Skin epidermis (tissue), 12 donors: ENCODE measurements at regions not wholly inside any gene's neighbourhood (a gene's known extent, or its start where the extent isn't known, plus 50 kb on each side); places are given as distances from the start of the nearest gene placed in this dataset.
"Not testable (repeated sequence)": the region's sequence is repeated elsewhere in the genome, so short reads cannot be mapped to it uniquely, and the experiment has no call there.

Experiments used
- H3K27ac ChIP-seq, 21 experiments: fragments of 200-600 bp; sonication (generic) in 11 of 21; one replicate each; pipeline ENCODE4 v1.5.0; 2020; ENCODE audit warnings: mild to moderate bottlenecking in 3 of 21, inconsistent platforms in 2 of 21, moderate library complexity in 2 of 21
- H3K4me3 ChIP-seq, 7 experiments: fragments of 200-600 bp; sonication (generic) in 2 of 7; one replicate each; pipeline ENCODE4 v1.5.0; 2020; ENCODE audit warnings: inconsistent platforms in 2 of 7, mild to moderate bottlenecking in 2 of 7, moderate library complexity in 1 of 7

DNA sequence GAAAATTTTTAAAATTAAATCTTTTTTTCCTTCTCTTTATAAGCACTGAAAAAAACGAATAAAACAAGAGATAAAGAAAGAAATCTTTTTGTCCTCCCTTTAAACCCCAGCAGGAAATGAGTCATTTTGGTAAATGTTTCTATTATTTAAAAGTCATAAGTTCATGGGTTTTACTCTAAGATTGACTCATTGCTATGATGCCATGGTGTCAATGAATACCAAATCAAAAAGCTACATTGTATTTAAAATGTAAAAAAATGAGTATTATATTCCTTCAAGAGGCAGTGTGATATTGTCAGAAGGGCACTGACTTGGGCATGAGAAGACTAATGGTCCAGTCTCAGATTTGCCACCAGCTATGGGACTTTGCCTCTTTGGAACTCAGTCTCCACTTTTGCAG is 303.4 kb upstream of the DNAJC19 start:
- no peak overlapping the region for H3K27ac ChIP-seq

DNA sequence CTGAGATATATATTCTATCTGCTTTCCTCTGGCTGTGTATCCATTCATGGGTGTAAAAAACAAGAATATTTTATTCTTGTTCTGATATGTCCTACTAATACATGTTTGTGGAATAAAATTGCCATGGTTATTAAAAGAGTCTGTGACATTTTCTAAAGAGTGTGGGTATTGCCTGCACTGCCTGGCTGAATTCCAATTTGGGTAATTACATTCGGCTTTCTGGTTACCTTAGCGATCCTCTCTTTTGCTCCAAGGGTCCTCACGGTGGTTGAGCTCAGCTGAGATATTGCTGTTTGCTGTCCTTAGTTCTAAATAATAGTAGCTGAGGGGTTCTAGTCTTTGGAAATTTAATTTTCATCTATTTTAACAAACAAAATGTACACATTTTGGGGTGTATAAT is 301.4 kb upstream of the DNAJC19 start:
- H3K27ac ChIP-seq, result no peak overlapping the region

More for the DNA sequence above, 303.4 kb upstream of the DNAJC19 start:
- no peak overlapping the region for H3K4me3 ChIP-seq

DNA sequence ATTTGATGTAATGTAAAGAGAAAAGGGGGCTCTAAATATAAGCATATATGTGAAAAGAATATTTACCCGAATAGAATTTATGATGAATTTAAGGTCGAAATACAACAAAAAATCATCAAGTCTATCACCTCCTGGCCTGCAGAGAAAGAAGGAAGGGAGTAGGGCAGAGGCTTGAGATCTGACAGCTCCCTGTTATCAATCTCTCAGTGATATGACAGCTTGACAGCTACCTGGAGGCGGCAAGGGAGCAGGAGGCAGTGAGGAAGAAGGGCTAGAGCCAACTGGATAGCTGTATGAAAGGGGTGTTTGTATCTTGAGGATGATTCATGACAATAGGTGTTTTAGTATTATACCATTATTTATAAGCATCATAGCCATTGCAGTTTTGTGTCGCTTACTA is 299.8 kb upstream of the DNAJC19 start:
- no peak overlapping the region for H3K4me3 ChIP-seq
- H3K27ac ChIP-seq, result no peak overlapping the region

More for the DNA sequence above, 301.4 kb upstream of the DNAJC19 start:
- H3K4me3 ChIP-seq, result no peak overlapping the region

DNA sequence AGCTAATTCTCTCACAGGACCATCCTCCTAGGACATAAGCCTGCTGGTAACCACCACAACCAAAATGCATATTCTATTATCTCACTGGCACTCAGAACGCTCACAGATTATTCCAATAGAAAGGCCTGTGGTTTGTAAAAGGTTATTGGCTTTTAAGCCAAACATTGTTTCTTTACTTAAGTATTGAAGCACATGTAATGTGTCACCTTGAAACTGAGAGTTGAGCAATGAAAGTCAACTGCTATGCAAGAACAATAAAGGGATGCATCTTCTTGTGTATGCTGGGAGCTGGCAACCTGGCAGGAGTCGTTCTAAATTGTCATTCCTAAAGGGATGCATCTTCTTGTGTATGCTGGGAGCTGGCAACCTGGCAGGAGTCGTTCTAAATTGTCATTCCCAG is 298.6 kb upstream of the DNAJC19 start:
- H3K4me3 ChIP-seq, result no peak overlapping the region
- H3K27ac ChIP-seq, result no peak overlapping the region

DNA sequence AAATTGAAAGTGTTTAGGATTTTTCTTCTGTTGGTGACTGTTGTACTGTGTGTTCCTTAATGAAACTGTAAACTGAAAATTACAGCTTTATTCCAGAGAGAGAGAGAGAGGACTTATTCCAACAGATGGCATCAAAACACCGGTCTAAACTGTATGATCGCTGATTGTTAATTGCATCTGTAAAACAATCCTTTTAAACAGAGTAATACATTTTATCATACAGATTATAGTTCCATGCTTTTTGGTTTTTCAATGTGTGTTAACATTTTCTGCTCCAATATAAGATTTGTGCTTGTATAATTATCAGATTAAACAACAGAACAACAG is 289.7 kb upstream of the DNAJC19 start:
- no peak overlapping the region for H3K27ac ChIP-seq
- no peak overlapping the region for H3K4me3 ChIP-seq

DNA sequence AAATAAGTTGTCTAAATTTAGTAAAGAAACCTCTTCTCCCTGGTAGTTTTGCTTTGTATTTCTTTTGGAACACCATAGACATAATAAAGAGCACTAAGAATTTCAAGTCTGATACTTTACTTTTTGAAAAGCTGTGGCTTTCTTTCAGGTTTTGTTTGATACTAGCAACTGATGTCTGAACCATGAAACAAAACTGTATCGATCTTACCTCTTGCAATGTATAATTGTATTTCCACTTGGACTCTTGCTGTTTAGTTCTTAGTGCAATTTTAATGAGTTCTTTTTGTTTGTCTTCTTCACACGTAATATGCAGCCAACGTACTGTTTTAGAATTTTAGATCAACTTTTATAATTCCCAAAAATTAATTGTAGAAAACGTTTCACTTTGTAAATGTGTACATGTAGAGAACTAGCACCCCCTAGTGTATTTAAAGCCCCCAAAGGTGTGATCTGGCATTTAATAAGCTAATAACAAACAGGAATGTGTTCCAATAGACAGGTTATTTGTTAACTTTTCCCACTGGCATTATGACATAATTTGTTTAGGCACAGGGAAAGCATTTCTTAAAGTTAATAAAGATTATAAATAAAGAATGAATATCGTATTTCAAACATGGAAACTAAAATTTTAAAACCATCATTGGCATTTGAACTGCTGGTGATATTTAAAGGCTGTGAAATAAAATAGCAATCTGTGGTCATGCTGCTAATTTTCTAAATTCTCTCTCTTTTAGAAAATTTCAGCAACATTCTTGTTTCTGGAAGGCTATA is 289.1 kb upstream of the DNAJC19 start:
- H3K4me3 ChIP-seq, result no peak overlapping the region
- H3K27ac ChIP-seq, result no peak overlapping the region

DNA sequence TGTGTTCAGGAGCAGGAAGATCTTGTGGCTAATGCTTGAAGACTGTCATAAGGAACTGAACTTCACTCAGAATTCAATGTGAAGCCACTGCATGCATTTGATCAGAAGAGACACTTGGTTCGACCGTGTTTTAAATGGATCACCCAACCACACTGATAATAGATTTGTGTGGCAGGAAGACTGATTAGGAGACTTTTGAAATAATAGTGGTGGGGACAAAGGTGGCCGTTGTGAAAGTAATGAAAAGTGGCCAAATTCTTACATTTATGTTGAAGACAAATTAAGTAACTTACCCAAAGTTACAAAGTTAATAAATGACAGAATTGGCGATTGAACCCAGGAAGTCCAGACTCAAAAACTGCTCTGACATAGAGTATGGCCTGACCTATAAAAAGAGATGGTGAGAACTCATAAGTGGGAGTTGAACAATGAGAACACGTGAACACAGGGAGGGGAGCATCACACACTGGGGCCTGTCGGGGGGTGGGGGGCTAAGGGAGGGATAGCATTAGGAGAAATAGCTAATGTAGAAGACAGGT is 286.9 kb upstream of the DNAJC19 start:
- no peak overlapping the region for H3K27ac ChIP-seq
- H3K4me3 ChIP-seq, result no peak overlapping the region

DNA sequence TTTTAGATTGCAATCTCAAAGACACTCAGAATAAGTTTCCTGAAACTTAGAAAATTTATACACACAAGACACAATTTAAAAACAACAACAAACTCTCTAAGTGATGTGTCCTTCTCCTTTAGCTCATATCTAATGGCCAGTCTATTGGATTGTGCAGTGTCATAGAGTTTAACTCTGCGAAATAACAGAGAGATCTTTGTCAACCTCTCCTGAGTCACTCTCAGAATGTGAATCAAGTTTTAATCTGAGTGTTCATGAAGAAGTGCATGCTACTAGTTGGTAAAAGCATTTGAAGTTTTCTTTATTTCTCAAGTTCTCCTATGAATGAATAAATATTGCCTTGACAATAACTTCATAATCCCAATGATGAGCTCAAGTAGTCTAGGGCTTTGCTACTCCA is 284.5 kb upstream of the DNAJC19 start:
- no peak overlapping the region for H3K4me3 ChIP-seq

DNA sequence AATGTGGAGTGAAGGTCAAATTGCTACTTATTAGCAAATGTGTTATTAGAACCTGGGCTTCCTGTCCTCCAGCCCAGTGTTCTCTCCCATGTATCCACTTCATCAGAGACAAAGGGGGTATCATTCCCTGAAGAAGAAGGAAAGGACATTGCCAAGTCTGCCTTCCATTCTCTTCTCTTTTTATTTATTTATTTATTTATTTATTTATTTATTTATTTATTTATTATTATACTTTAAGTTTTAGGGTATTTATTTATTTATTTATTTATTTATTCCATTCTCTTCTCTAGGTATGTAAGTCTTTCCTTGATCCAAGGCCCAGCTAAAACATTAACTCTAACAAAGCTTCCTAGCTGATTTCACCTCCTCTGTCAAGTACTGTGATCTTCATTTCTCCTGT is 277.8 kb upstream of the DNAJC19 start:
- no peak overlapping the region for H3K4me3 ChIP-seq
- H3K27ac ChIP-seq, result no peak overlapping the region

More for the DNA sequence above, 284.5 kb upstream of the DNAJC19 start:
- no peak overlapping the region for H3K27ac ChIP-seq

DNA sequence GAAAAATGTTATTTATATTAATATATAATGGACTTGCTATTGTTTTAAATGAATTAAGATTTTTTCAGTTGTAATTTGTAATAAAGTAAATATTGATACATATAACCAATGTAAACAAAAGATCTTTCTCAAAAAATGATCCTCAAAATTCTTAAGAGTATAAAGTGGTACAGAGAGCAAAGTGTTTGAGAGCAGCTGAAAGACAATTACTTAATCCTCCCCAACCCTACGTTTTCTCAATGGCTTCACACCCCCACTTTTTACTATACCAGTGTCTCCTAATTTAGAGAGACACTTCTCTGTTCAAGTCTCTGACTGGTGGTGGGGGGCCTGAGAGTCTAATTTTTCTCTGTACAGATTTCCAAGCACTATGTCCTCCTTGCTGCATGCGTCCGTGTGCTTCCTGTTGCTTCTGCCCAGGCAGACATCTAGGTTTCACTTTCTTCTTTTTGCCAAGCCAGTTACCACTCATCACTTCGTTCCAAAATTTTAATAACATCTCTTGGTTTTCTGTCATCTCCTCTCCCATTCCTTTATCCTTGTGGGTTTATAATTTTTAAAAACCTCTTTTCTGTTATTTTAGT is 276.3 kb upstream of the DNAJC19 start:
- H3K27ac ChIP-seq, result no peak overlapping the region
- peak overlapping the region in 1 of 7 experiments; percentile 1 for H3K4me3 ChIP-seq

DNA sequence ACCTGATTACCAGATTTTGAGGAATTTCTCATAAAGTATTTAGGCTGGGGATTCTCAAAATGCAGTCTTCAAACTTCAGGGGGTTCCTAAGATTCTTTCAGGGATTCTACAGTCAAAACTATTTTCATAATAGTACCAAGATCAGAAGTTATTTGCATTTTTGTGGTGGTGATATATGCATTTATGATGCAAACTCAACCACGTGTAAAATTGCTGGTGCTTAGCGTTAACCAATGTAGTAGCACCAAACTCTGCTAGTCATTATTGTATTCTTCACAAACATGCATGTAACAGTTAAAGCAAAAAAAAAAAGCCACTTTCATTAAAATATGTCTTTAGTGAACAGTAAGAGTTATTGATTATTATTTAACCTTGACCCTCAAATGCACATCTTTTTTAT is 274.9 kb upstream of the DNAJC19 start:
- H3K27ac ChIP-seq, result no peak overlapping the region
- H3K4me3 ChIP-seq, result no peak overlapping the region

DNA sequence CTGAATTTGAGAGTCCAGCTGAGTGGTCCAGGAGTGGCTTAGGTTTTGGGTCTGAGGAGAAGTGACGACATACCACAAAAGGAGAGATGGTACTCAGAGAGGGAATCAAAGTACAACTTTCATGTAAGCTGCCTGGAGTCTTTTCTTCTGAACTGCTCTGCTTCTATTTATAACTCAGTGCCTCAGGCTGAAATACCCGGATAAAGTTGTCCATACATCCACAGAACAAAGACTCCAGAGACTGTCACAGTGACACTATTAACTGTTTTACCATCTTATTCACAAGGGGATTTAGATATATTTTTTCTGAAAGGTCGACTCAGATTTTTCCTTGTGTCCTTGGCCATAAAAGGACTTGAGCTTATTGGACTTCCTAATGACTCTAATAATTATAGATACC is 264.3 kb upstream of the DNAJC19 start:
- Histone ChIP-seq H3K4me3 (no peak overlapping the region), H3K27ac (no peak overlapping the region)

DNA sequence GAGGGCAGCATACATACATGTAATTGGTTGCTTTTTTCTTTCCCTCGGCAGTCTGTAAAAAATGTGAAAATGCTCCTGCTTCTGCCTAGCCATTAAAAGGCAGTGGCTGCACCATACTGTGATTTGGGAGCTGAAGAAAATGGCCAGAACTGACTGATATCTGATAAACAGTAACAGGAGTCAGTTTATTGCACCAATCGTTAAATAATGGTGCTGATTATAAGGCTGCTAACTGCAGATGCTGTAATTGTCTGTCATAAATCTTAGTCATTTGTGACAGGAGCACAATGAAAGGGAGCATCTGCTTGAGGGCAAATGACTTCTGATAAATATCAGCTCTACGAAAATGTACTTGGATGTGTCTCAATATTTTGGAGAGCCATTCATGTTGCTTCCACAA is 263.1 kb upstream of the DNAJC19 start:
- no peak overlapping the region for H3K4me3 ChIP-seq
- no peak overlapping the region for H3K27ac ChIP-seq

DNA sequence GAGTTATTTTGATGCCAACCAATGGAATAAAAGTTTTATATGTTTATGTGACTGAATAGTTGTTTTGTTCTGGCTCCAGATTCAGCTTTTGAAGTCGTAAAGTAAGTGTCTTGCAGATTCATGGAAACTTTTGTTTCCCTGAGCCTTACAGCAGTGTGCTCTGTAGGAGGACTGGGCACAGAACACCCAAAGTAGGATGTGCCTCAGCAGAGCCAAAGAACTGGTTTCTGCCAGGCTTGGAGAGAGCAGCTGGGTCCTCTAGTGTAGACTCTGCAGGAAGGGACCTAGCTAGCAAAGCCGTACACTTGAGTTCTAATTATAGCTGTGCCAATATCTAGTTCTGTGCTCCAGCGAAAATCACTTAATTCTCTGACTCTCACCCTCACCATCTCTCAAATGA is 261.2 kb upstream of the DNAJC19 start:
- no peak overlapping the region for H3K4me3 ChIP-seq
- H3K27ac ChIP-seq, result no peak overlapping the region

DNA sequence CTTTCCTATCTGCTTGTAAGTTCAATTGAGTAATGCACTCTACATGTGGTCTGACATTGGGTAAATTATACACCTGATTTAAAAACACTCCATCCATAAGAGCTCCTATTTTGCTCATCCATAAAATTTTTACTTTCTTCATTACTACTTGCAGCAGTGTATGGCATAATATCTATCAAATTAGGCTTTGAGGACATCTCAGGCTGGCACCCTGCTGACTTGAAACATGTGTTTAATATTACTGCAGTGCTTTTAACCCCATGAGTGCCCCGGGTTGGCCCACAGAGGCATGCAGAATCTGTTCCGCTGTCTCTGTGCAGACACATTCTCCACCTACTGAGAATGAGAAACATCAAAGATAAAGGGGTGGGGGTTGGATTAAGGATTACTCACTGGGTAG is 249.9 kb upstream of the DNAJC19 start:
- H3K4me3 ChIP-seq, result no peak overlapping the region

DNA sequence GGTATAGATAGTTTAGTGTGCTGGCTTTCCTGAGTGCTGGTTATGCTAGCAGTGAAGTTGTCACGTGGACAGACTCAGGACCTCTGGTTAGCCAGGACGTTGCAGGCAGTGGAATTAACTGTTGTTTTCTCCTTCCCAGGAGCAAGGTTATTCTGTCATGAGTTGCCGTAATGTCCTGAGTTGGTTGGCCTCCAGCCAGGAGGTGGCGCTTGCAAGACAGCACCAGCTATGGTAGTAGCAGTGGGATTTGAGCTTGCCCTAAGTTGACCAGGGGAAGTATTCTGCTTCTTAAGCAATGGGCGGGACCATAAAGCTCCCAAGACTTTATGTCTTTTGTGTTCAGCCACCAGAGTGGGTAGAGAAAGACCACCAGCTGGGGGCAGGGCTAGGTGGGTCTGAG is 240.7 kb upstream of the DNAJC19 start:
- Histone ChIP-seq H3K4me3 (no peak overlapping the region), H3K27ac (no peak overlapping the region)

More for the DNA sequence above, 249.9 kb upstream of the DNAJC19 start:
- no peak overlapping the region for H3K27ac ChIP-seq

DNA sequence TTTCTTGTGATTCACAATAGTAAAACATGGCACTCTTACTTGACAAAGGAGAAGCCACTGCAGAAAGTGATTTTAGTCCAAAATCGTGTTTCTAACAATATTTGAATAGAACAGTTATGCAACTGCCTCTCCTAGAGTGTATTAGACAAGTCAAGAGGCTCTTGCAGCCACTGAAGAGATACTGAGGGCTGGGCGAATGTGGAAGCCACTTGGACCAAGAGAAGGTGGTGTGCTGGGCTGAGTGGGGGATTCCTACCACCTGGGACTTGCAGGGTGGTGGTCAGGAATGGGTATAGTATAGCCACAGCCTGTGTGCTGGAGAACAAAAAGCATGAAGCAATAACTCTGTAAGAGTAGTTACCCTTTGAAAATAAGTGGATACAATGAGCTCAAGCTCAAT is 223.8 kb upstream of the DNAJC19 start:
- Histone ChIP-seq H3K27ac (no peak overlapping the region), H3K4me3 (no peak overlapping the region)

DNA sequence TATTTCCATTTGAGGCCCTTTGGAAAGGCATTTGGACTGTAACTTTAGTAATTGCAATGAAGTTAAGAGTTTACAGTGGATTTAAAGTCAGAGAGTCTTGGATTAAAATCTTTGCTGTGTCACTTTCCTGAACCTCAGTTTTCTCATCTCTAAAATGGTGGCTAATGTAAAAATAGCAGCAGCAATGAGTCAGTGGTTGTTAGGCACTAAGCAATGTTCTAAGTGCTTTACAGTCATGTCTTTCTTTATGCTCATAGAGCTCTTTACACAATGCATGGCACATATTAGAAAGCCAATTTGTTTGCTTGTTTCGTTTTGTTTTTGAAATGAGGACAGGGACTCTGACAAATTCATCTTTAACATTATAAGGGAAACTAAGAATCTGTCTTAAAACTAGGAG is 222.7 kb upstream of the DNAJC19 start:
- Histone ChIP-seq H3K4me3 (no peak overlapping the region), H3K27ac (no peak overlapping the region)

DNA sequence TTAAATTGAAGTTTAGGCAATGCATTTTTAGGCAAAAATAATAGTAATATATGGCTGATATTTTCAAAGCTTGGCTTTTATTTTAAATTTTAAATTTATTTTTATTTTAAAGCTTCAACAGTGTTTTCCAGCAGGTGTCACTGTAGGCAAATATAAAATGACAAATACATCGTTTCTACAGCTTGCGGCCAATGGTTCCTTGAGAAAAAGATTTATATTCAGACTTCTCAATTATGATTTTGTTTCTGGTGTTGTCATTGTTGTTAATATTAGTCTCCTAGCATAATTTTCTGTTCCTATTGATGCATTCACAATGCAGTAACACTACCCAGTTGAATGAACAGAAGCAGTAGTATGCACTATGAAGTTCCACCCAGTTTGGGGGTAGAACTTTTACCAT is 220.7 kb upstream of the DNAJC19 start:
- H3K4me3 ChIP-seq, result no peak overlapping the region
- H3K27ac ChIP-seq, result no peak overlapping the region

DNA sequence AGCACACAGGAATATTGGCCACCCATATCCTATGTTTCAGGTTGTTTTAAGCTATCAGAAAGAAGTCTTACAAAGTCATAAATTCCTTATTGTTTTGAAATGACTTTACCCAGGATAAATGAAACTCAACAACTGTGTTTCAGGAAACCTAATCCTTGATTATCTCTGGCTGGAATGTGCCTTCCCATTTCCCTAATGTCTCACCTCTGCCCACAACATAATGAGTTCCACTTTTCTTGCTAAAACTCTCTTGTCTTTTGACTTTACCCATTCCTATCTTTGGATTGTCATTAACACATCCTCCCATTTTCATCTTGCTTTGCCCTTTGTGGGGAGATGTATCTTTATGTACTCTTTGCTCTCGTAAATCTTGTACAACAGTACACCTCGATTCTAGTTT is 200.0 kb upstream of the DNAJC19 start:
- no peak overlapping the region for H3K4me3 ChIP-seq
- H3K27ac ChIP-seq, result no peak overlapping the region

DNA sequence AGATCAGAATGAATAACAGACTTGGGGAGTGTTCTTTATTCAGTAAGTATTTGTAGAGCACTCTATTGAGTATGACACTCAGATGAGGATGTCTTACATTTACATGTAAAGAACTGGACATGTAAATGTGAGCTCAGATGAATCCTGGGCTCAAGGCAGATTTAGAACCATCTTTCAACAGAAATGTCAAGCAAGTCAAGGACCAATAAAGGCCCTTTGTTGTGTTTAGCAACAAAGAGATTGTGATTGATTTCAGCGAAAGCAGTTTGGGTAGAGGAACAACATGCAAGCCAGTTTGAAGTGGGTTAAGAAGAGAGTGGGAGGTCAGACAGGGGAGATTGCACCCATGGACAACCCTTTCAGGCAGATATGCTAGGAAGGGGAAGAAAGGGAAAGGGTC is 194.2 kb upstream of the DNAJC19 start:
- no peak overlapping the region for H3K4me3 ChIP-seq
- no peak overlapping the region for H3K27ac ChIP-seq

DNA sequence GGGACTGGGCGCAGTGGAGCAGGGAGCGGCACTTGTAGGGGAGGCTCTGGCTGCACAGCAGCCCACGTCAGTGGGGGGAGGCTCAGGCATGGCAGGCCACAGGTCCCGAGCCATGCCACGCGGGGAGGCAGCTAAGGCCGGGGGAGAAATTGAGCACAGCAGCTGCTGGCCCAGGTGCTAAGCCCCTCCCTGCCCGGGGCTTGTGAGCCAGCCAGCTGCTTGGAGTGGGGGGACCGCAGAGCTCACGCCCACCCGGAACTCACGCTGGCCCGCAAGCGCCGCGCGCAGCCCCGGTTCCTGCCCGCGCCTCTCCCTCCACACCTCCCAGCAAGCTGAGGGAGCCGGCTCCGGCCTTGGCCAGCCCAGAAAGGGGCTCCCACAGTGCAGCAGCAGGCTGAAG is 193.5 kb upstream of the DNAJC19 start:
- not testable (repeated sequence) for H3K4me3 ChIP-seq

More for the DNA sequence above, 193.5 kb upstream of the DNAJC19 start:
- H3K27ac ChIP-seq, result not testable (repeated sequence)
